Activated naive CD8-positive, alpha-beta T cell treated with anti-CD3 and anti-CD28 coated beads, Interleukin-2, amount 10 ng/mL, durations not matched to agents 7 days and 5 days (primary cell): ENCODE measurements at regions not wholly inside any gene's neighbourhood (a gene's known extent, or its start where the extent isn't known, plus 50 kb on each side); places are given as distances from the start of the nearest gene placed in this dataset.
"Not testable (repeated sequence)": the region's sequence is repeated elsewhere in the genome, so short reads cannot be mapped to it uniquely, and the experiment has no call there.

Experiments used
- ATAC-seq: fragments of 150-1000 bp; cut with Tn5 transposase; one replicate; pipeline ENCODE4 v1.10.0; 2021; ENCODE audit warnings: low read depth, moderate library complexity
- POLR2A ChIA-PET: fragments of 350-600 bp; sonication (Branson Sonifier 250); formaldehyde crosslinking; loops from one replicate; lab custom pipeline; 2021; ENCODE audit warnings: antibody characterized with exemption; lab: Charles Lee
- DNase-seq: peaks from one replicate; pipeline ENCODE4 v3.0.0; 2021
- H3K27ac Mint-ChIP-seq: one replicate; pipeline ENCODE4 v1.8.0; 2022; ENCODE audit warnings: mild to moderate bottlenecking, mixed read lengths
- H3K27me3 Mint-ChIP-seq: one replicate; pipeline ENCODE4 v1.8.0; 2022; ENCODE audit warnings: mild to moderate bottlenecking, moderate library complexity, mixed read lengths
- H3K36me3 Mint-ChIP-seq: one replicate; pipeline ENCODE4 v1.8.0; 2021; ENCODE audit warnings: mild to moderate bottlenecking, mixed read lengths
- H3K4me1 Mint-ChIP-seq: one replicate; pipeline ENCODE4 v1.8.0; 2021; ENCODE audit warnings: mixed read lengths
- H3K4me3 Mint-ChIP-seq: one replicate; pipeline ENCODE4 v1.8.0; 2022; ENCODE audit warnings: mild to moderate bottlenecking, moderate library complexity, mixed read lengths
- H3K9me3 Mint-ChIP-seq: one replicate; pipeline ENCODE4 v1.8.0; 2021; ENCODE audit warnings: mixed read lengths

DNA sequence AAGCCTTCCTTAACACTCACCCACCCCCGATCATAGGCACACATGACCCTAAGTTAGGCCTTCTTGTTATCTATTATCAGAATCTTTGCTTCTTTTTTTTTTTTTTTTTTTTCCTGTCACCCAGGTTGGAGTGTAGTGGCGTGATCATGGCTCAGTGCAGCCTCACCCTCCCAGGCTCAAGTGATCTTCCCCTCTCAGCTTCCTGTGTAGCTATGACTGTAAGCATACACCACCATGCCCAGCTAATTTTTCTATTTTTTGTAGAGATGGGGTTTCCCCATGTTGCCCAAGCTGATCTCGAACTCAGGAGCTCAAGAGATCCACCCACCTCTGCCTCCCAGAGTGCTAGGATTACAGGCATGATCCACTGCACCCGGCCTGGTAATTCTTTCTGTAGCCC, 328.7 kb downstream of the NR4A2 start:
- H3K27ac Mint-ChIP-seq: no peak overlapping the region
- no peaks in the 10 kb centered on the region for H3K36me3 Mint-ChIP-seq
- DNase-seq: no peak
- no peak overlapping the region for H3K4me3 Mint-ChIP-seq
- no peaks in the 10 kb centered on the region for H3K4me1 Mint-ChIP-seq
- H3K27me3 Mint-ChIP-seq: no peaks in the 10 kb centered on the region
- POLR2A ChIA-PET: no interaction called here
- no peaks in the 10 kb centered on the region for H3K9me3 Mint-ChIP-seq
- ATAC-seq: no peak

DNA sequence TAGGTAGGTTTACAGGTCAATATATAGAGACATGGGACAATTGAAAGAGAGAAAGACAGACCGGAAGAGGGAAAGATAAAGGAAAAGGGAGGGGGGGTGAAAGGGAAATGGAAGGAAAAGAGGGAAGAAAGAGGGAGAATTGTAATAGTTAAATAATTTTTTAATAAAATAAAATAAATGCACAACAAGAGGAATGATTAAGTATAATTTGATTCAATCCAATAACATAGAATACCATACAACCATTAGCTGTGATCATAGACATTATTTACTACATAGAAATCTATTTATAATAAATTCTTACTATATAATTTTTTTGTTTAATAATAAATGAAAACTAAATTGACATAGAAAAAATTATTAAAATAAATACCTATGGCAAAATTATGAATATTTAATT, 330.7 kb downstream of the NR4A2 start:
- ATAC-seq (no peak), DNase-seq (no peak)
- Mint-ChIP-seq H3K27ac (no peak overlapping the region), H3K36me3 (no peaks in the 10 kb centered on the region), H3K9me3 (no peaks in the 10 kb centered on the region), H3K4me3 (no peak overlapping the region), H3K27me3 (no peaks in the 10 kb centered on the region), H3K4me1 (no peaks in the 10 kb centered on the region)
- POLR2A ChIA-PET: no interaction called here

DNA sequence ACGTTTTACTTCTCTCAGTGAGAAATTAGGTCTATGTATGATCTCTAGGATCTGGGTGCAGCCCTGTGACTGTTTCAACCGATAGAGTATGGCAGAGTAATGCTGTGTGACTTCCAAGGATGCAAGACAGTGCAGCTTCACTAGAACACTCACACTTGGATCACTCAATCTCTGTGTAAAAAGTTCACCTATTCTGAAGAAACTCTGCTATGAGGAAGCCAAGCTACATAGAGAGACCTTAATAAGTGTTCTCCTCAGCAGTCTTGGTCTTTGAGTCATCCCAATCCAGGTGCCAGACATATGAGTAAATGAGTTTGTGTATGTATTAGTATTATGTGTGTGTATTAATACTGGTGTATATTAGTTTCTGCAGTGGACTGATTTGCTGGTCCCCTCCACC, 335.0 kb downstream of the NR4A2 start:
- no peak for ATAC-seq
- DNase-seq: no peak
- POLR2A ChIA-PET: no interaction called here
- Mint-ChIP-seq H3K27ac (no peak overlapping the region), H3K27me3 (no peaks in the 10 kb centered on the region), H3K9me3 (no peaks in the 10 kb centered on the region), H3K4me3 (no peak overlapping the region), H3K4me1 (no peaks in the 10 kb centered on the region), H3K36me3 (no peaks in the 10 kb centered on the region)

DNA sequence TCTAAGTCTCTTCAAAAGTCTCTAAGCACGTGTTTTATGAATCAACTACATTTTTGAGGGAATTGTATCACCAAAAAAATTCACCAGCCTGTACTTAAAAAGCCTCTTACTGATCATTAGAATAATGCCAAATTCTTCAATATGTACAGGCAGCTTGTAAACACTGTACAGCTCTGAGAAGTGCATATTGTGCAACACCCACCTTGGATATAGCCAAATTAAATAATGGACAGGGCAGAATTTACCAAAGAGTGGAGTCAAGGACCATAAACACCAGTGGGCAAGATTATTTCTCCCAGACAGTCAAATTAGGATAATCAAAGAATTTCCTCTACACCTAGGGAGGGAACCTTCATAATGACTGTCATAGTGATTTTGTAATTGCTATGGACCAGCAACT, 338.2 kb downstream of the NR4A2 start:
- POLR2A ChIA-PET: no interaction called here
- Mint-ChIP-seq H3K36me3 (no peaks in the 10 kb centered on the region), H3K27me3 (no peaks in the 10 kb centered on the region), H3K4me1 (no peaks in the 10 kb centered on the region), H3K27ac (no peak overlapping the region), H3K9me3 (no peaks in the 10 kb centered on the region), H3K4me3 (no peak overlapping the region)
- ATAC-seq: no peak
- no peak for DNase-seq

DNA sequence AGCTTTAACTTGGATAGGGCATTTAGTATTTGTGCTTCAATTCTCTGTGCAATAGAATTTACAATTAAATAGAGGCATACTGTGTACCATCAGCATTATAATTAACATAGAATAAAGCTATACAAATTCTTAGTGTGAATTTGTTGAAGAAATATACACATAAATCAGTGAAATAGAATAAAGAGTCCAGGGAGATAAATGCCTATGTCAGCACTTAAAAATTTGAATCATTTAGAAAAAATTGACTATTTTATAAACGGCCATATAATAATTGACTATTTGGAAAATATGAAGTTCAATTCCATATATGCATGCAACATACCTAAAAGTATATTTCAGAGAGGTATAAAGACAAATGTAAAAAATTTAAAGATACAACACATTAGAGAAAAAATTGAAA, 348.7 kb downstream of the NR4A2 start:
- H3K27ac Mint-ChIP-seq: no peak overlapping the region
- H3K4me1 Mint-ChIP-seq: peaks cover 1% of the 10 kb centered on the region
- H3K4me3 Mint-ChIP-seq: no peak overlapping the region
- no peaks in the 10 kb centered on the region for H3K36me3 Mint-ChIP-seq
- no peaks in the 10 kb centered on the region for H3K27me3 Mint-ChIP-seq
- POLR2A ChIA-PET: no interaction called here
- no peaks in the 10 kb centered on the region for H3K9me3 Mint-ChIP-seq
- ATAC-seq: no peak
- no peak for DNase-seq

DNA sequence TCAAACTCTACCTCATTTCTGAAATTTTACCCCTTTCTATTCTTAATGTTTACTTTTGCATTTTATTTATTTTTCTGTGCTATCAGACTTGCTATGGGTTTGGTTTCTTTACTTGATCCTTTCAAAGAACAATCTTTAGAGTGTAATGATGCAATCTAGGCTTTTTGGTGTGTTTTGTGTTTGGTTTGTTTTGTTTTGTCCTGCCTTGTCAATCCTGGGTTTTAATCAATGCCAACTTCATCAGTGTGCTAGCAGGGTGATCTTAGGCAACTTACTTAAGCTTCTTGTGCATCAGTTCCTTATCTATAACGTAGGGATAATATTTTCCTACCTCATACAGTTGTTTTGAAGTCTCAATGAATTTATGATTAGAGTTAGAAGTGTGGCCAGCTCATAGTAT, 350.4 kb downstream of the NR4A2 start:
- POLR2A ChIA-PET: no interaction called here
- Mint-ChIP-seq H3K9me3 (no peaks in the 10 kb centered on the region), H3K4me3 (no peak overlapping the region), H3K27me3 (no peaks in the 10 kb centered on the region), H3K4me1 (peaks cover 1% of the 10 kb centered on the region), H3K27ac (no peak overlapping the region), H3K36me3 (no peaks in the 10 kb centered on the region)
- DNase-seq (no peak), ATAC-seq (no peak)

DNA sequence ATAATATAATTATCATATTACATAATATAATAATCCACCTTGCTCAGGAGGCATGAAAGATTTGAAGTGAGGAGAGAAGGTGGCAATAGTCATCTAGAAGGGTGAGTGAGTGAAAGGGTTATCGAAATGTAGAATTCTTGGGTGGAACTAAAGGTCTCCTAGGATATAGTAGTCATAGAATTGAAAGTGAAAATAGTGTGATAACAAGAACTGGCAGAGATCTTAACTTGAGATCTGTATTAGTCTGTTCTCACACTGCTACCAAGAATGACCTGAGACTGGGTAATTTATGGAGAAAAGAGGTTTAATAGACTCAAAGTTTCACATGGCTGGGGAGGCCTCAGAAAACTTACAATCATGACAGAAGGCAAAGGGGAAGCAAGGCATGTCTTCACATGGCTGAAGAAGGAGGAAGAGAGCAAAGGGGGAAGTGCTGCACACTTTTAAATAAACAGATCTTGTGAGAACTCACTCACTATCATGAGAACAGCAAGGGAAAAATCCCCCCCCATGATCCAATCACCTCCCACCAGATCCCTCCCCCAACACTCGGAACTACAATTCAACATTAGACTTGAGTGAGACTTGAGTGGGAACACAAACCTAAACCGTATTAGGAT, 351.5 kb downstream of the NR4A2 start:
- POLR2A ChIA-PET: no interaction called here
- H3K9me3 Mint-ChIP-seq: no peaks in the 10 kb centered on the region
- no peak overlapping the region for H3K4me3 Mint-ChIP-seq
- no peaks in the 10 kb centered on the region for H3K36me3 Mint-ChIP-seq
- peaks cover 1% of the 10 kb centered on the region for H3K4me1 Mint-ChIP-seq
- no peak overlapping the region for H3K27ac Mint-ChIP-seq
- DNase-seq (no peak), ATAC-seq (no peak)
- H3K27me3 Mint-ChIP-seq: no peaks in the 10 kb centered on the region

DNA sequence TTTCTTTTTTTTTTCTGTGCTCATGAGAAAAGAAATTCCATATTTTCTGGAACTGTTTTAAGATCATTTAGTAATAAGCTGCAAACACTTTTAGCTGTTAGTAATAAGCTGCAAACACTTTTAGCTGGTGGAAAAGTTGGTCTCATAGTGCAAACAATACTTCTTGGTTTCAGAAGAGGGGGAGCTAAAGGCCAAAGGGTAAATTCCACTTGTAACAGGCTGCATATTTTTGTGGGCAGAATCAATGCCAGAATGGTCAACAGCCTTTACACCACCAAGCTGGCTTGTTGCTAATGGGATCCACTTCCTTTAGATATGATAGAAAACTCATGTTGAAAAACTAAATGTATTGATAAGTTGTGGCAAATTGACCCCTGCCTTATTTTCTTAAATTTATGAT, 356.8 kb downstream of the NR4A2 start:
- Mint-ChIP-seq H3K27ac (no peak overlapping the region), H3K27me3 (no peaks in the 10 kb centered on the region), H3K4me3 (no peak overlapping the region), H3K36me3 (no peaks in the 10 kb centered on the region), H3K4me1 (no peaks in the 10 kb centered on the region), H3K9me3 (no peaks in the 10 kb centered on the region)
- POLR2A ChIA-PET: no interaction called here
- DNase-seq (no peak), ATAC-seq (no peak)

DNA sequence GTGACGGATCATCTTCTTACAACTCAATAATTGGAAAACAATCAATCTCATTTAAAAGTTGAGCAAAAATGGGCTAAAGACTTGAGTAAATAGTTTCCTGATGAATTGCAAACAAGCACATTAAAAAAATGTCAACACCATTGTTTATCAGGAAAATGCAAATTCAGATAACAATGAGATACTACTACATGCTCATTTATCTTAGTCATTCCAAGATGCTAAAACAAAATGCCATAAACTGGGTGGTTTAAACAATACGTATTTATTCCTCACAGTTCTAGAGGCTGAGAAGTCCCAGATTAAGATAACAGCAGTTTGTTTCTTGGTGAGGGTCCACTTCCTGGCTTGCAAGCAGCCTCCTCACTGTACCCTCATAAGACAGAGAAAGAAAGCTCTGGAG, 359.6 kb downstream of the NR4A2 start:
- no peaks in the 10 kb centered on the region for H3K27me3 Mint-ChIP-seq
- ATAC-seq (no peak), DNase-seq (no peak)
- H3K27ac Mint-ChIP-seq: no peak overlapping the region
- POLR2A ChIA-PET: no interaction called here
- no peaks in the 10 kb centered on the region for H3K9me3 Mint-ChIP-seq
- H3K4me1 Mint-ChIP-seq: no peaks in the 10 kb centered on the region
- H3K36me3 Mint-ChIP-seq: no peaks in the 10 kb centered on the region
- H3K4me3 Mint-ChIP-seq: no peak overlapping the region

DNA sequence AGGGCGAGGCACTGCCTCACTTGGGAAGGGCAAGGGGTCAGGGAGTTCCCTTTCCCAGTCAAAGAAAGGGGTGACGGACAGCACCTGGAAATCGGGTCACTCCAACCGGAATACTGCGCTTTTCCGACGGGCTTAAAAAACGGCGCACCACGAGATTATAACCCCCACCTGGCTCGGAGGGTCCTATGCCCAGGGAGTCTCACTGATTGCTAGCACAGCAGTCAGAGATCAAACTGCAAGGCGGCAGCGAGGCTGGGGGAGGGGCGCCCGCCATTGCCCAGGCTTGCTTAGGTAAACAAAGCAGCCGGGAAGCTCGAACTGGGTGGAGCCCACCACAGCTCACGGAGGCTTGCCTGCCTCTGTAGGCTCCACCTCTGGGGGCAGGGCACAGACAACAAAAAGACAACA, 366.5 kb downstream of the NR4A2 start:
- H3K27me3 Mint-ChIP-seq, H3K27ac Mint-ChIP-seq, H3K4me1 Mint-ChIP-seq, H3K36me3 Mint-ChIP-seq, POLR2A ChIA-PET, H3K4me3 Mint-ChIP-seq, DNase-seq, H3K9me3 Mint-ChIP-seq, ATAC-seq: not testable (repeated sequence)

DNA sequence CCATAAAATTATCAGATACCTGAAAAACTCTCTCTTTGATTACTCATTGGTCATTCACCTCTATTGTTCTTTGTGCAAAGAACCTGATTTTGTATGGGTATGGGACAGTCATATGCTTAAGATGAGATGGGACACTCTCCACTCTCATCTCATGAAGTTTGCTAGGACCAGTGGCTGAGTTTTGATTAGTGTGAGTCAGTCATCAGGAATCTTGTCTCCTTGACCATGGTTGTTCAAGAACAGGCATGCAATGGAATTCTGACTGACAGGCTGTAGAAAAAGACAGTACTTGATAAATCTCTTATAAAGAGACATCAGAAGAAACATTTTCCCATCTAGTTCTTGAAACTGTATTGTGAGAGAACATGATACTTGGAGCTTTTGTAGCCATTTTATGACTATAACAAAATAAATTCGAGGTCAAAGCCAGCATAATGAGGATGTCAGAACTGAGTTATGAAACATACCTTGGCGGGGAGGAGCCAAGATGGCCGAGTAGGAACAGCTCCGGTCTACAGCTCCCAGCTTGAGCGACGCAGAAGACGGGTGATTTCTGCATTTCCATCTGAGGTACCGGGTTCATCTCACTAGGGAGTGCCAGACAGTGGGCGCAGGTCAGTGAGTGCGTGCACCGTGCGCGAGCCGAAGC, 367.0 kb downstream of the NR4A2 start:
- Mint-ChIP-seq H3K36me3 (no peaks in the 10 kb centered on the region), H3K27me3 (no peaks in the 10 kb centered on the region), H3K4me1 (no peaks in the 10 kb centered on the region), H3K27ac (no peak overlapping the region), H3K4me3 (no peak overlapping the region), H3K9me3 (no peaks in the 10 kb centered on the region)
- no peak for ATAC-seq
- no peak for DNase-seq
- POLR2A ChIA-PET: no interaction called here

DNA sequence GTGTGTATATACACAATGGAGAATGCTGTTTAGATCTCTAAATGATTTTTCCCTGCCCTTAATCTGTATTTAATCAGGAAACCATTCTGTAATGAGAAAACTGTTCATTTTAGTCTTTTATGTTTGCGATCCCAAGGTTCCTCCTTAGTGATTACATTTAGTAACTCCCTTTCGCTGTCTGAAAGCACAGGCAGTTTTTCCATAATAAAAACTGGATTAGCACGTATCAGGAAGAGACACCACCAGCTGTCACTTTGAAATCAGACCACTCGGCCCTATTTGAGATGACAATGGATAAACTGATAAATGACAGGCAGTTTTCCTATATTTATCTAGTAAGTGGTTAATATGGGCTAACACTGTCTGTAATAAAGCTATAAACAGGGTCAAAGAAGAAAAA, 370.9 kb downstream of the NR4A2 start:
- ATAC-seq (no peak), DNase-seq (no peak)
- Mint-ChIP-seq H3K4me1 (no peaks in the 10 kb centered on the region), H3K27ac (no peak overlapping the region), H3K9me3 (no peaks in the 10 kb centered on the region), H3K36me3 (no peaks in the 10 kb centered on the region), H3K27me3 (no peaks in the 10 kb centered on the region), H3K4me3 (no peak overlapping the region)
- POLR2A ChIA-PET: no interaction called here

DNA sequence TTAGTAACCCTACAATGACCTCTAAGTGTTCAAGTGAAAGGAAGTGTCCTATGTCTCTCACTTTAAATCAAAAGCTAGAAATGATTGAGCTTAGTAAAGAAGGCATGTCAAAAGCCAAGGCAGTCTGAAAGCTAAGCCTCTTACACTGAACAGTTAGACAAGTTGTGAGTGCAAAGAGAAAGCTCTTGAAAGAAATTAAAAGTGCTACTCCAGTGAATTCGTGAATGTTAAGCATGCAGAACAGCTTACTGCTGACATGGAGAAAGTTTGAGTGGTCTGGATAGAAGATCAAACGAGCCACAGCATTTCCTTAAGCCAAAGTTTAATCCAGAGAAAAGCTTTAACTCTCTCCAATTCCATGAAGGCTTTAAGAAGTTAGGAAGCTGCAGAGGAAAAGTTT, 373.7 kb downstream of the NR4A2 start:
- no peak for DNase-seq
- Mint-ChIP-seq H3K4me1 (no peaks in the 10 kb centered on the region), H3K4me3 (no peak overlapping the region), H3K27me3 (no peaks in the 10 kb centered on the region), H3K9me3 (no peaks in the 10 kb centered on the region), H3K36me3 (no peaks in the 10 kb centered on the region), H3K27ac (no peak overlapping the region)
- no peak for ATAC-seq
- POLR2A ChIA-PET: no interaction called here

DNA sequence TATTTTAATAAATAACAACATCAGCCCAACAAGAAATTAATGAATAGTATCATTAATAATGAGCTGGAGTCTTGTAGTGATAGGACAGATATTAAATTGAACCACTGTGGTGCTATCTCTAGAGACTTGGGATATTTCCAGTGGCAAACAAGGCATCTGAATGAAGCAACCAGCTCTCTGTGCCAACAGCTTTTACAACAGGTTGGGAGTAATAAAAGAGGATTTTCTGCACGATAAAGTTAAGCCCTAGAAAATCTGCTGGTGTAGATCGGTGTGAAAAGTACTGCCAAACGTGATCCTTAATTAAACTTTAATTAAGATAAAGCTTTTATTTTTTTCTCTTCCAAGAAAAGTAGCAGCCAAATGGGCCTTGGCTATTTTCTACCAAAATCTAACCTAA, 385.5 kb downstream of the NR4A2 start:
- Mint-ChIP-seq H3K9me3 (no peaks in the 10 kb centered on the region), H3K36me3 (no peaks in the 10 kb centered on the region), H3K27ac (no peak overlapping the region), H3K4me1 (no peaks in the 10 kb centered on the region), H3K27me3 (no peaks in the 10 kb centered on the region), H3K4me3 (no peak overlapping the region)
- POLR2A ChIA-PET: no interaction called here
- ATAC-seq (no peak), DNase-seq (no peak)
